ENCODE measurements at regions not wholly inside any gene's neighbourhood (a gene's known extent, or its start where the extent isn't known, plus 50 kb on each side); places are given as distances from the start of the nearest gene placed in this dataset.

DNA sequence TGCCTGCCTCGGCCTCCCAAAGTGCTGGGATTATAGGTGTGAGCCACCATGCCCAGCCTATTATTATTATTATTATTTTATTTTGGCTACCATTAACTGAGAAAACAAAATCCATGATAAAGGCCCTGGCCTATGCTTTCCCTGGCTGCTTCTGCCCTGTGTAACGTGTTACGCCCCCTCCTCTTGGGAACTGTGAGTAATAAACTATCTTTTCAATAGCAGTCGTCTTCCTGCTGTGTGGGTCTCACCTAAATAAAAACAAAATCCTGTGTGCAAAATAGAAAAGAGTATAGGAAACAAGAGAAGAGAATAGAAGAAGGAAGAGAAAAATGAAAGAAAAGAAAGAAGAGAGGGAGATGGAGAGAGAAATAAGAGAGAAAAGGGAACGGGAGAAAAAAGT lies 237.0 kb downstream of the MIAT start:
- DNase-seq, result no peak

DNA sequence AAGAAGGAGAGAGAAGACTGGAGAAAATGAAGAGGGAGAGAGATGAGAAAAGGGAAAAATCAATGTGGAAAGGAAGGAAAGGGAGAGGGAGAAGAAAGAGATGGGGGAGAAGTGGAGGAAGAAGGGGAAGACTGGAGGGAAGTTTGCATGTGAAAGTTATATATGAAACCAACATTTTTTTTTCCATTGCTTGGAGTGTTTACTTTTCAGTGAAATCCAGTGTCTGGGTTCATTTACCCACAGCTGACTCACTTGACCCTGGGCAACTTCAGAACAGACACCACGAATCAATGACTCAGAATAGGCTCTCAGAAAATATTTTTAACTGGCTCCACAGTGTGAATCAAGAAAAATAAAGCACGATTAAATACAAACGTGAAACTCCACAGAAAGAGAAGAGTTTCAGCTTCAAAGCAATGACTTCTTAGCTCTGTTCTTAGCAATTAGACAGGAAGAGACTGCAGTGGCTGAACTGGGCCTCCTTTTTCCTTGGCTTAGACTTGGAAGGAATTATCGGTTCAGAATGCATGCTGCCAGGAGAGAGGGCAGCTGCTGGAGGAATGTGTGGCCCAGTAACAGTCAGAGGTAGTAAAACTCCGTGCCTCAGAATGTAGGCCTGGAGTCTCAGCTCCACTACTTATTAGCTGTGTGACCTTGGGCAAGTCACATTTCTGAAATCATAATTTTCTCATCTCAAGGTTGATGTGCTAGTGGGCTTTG lies 237.5 kb downstream of the MIAT start:
- DNase-seq, result no peak

DNA sequence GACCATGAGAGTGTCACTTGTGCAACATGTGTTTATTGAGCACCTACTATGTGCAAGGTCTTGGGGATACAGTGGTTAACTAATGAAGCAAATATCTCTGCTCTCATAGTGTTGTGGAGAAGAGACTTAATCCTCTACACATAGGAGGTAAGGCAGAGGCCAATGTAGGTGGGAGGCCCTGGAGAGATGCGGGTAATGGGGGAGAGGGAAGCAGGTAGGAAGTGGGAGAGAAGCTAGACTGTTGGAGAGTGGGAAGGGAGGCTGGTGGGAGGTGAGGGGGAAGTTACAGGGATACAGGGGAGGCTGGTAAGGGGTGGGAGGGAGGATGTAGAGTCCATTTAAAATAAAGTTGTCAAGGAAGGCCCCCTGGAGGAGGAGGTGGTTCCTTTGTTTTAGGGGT lies 240.0 kb downstream of the MIAT start:
- DNase-seq, result no peak

DNA sequence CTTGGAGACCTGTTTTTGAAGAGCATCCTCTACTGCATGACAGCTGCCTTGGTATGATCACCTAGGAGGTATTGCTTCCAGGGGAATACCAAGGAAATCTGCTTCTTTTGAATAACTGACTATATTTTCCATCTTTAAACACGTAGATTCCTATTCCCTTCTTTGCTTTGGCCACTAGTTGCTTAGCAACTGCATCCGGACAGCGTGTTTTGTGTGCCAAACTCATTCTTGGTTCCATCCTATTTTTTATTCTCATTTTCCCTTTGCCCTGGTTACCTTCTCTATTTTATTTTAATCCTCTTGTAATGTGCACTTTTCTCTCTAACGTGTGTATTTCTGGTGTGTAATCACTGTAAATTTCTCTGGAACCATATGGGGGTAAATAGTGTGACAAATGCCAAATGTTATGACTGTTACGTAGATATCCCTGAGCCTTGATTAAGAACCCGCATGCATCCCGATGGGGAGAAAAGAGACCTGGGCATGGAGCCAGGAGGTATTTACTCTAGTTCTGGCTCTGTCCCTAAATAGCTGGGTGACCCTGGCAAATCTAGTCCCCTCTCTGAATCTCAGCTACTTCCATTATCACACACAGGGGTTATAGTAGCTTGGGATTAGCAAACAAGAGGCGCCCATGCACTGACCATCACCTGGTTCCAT lies 241.7 kb downstream of the MIAT start:
- no peak for DNase-seq

DNA sequence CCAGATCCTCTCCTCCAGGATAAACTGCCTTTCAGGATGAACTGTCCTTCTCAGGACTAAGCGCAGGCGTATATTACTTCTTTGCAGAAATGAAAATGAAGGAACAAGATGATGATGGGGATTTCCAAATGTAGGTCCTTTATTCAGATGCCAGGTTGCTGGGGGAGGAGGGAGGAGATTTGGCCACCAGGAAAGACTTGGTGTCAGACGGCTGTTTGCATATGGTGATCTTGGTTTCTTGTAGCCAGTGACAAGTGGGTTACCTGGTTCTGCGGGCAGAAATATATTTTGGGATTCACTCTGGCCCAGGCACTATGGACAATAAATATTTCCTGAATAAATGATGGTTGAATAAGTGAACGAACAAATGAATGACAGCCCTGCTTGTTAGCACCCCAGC lies 243.4 kb downstream of the MIAT start:
- DNase-seq, result no peak

DNA sequence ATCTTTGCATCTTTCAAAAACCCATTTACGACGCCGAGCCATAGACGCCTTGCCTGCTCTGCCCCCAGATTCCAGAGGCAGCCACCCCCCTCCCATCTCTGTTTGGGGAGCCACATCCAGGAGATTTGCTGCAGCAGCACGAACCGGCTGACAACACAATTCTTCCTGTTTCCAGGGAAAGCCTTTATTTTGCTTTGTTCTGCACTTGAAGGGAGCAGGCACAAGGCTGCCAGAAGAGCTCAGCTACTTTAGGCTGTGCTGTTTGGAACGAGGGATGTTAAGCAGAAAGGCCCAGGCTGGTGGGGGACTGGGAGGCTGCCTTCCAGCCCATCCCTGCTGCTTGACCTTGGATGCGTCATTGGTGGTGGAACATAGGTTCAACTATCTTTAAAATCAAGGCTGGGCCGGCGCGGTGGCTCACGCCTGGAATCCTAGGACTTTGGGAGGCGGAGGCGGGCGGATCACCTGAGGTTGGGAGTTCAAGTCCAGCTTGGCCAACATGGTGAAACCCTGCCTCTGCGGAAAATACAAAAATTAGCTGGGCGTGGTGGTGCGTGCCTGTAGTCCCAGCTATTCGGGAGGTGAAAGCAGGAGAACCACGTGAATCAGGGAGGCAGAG lies 243.9 kb downstream of the MIAT start:
- DNase-seq, result no peak

DNA sequence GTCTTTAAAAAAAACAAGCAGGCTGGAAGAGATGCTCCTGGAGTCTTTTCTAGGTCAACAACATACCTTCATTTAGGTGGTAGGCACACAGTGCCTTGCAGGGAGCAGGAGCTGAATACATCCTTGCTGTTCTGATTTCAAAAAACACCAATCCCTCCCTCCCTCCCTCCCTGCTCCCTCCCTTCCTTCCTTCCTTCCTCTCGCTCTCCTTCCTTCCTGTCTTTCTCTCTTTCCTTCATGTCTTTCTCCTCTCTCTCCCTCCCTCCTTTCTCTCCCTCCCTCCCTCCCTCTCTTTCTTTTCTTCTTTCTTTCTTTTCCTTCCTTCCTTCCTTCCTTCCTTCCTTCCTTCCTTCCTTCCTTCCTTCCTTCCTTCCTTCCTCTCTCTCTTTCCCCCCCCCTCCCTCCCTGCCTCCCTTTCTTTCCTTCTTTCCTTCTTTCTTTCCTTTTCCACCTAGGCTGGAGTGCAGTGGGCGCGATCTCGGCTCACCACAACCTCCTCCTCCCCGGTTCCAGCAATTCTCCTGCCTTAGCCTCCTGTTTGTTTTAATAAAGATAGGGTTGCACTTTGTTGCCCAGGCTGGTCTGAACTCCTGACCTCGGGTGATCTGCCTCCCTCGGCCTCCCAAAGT lies 245.1 kb downstream of the MIAT start:
- no peak for DNase-seq

DNA sequence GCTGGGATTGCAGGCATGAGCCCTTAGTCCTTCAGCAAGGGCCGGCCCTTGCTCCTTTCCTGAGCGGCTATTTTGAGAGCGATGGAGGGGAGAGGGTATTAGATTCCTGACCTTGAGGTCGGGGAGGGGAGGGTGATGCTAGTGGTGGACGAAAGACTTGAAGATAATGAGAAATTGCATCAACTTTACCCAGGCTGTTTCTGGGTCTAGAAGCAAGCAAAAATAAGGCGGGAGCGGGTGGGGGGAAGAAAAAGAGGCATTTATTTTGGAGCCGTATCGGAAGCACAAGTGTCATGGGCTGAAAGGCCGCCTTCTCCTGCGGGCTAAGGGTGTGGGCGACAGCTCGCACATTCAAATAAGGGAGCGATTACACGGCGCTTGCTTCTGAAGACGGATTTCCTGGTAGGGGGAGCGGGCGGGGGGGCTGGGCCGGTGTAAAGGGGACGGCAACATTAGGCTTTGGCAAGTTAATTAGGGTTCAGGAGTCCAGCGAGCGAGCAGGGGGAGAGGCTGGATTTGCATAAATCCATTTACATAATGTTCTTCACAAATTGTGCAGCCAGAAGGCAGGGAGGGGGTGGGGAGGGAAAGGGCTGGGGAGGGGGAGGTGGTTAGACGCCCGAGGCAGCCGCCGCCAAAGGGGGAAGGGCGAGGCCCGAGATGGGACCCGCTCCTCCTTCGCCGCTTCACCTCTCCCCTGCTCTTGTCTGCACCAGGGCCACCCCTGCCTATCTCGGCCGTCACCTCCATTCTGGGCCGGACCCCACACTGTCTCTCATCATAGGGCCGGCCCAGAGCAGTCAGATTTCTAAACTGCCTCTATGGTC lies 245.9 kb downstream of the MIAT start:
- DNase-seq, result no peak

DNA sequence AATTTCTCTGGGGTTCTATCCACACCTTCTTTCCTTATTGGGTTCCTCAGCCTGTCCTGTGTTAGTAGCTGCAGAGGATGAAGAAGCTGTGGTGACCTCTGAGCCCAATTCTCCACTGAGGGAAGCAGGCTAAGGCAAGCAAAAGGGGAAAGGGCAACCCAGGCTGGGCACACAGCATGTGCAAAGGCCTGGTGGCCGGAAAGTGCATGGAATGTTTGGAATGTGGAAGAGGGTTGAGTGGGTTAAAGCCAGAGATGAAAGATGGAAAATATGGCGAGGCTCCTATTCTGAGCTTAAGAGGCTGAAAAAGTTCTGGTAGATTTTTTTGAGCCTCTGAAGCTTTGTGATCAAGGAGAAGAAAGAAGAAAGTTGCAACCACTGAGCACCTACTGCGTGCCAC lies 247.1 kb downstream of the MIAT start:
- DNase-seq, result no peak

DNA sequence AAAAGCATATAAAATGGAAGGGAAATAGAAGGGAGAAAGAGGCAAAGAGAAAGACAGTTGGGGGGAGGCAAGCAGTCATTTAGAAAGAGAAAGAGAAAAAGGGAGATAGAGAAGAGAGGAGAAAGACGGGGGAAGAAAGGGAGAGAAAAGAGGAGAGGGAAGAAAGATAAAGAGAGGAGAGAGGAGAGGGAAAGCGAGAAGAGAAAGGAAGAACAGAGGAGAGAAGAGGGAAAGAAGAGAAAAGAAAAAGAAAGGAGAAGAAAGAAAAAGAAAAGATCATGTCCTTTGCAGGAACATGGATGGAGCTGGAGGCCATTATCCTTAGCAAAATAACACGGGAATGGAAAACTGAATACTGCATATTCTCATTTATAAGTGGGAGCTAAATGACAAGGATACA lies 247.7 kb downstream of the MIAT start:
- no peak for DNase-seq

DNA sequence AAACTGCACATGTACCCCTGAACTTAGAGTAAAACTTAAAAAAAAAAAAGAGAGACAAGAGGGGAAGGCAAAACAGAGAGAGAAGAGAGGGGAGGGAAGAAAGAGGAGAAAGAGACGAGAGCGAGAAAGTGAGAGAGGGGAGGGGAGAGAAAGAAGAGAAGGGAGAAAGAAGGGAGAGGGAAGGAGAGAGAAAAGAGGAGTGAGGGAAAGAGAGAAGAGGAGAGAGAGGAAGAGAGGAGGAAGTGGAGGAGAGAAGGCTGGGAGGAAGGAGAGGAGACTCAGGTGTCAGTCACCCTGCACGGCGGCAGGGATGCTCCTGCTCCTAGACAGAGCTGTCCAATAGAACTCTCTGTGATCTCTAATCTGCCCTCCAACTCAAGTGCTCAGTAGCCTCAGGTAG lies 248.3 kb downstream of the MIAT start:
- no peak for DNase-seq

DNA sequence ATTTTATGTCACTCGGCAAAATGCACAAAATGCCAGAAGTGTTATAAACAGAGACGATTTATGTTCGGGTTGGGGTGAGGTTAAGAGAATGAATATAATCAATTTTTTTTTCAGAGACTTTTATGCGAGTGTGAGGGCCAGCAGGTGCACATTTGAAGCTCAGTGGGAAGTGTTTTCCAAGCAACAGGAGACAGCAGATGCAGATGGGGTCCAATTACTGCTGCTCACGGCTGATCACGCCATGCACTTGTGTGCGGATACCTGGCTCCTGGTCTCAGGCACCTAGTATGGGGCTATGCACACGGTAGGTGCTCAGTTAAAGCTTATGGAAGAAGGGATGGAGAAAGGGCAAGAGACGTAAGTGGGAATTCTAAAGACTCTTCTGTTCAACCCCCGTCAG lies 249.1 kb downstream of the MIAT start:
- no peak for DNase-seq

DNA sequence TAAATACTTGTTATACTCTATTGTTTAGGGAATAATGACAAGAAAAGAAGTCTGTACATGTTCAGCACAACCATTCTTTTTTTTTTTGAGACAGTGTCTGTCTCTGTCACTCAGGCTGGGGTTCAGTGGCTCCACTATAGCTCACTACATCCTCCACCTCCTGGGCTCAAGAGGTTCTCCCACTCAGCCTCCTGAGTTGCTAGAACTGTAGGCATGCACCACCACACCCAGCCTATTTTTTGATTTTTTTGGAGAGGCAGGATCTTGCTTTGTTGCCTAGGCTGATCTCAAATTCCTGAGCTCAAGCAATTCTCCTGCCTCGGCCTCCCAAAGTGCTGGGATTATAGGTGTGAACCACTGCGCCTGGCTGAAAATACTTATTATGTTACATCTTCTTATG lies 250.0 kb downstream of the MIAT start:
- DNase-seq, result no peak

DNA sequence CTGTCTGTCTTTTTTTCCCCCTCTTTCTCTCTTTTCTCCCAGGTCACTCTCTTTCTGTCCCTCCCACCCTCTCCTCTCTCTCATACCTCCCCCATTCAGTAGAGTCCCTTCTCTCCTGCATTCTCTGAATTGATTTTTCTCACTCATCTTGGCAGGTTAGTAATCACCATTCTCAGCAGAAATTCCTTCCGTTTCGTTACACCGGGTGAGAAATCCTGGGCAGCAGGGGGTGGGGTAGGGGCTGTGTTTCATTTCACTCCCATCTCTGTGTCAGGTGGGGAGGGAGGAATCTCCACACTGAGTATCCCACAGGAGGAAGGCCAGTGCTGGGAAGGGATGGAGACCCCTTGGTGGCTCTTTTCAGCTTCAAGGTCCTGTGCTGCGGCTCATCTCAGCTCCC lies 253.5 kb downstream of the MIAT start:
- no peak for DNase-seq

DNA sequence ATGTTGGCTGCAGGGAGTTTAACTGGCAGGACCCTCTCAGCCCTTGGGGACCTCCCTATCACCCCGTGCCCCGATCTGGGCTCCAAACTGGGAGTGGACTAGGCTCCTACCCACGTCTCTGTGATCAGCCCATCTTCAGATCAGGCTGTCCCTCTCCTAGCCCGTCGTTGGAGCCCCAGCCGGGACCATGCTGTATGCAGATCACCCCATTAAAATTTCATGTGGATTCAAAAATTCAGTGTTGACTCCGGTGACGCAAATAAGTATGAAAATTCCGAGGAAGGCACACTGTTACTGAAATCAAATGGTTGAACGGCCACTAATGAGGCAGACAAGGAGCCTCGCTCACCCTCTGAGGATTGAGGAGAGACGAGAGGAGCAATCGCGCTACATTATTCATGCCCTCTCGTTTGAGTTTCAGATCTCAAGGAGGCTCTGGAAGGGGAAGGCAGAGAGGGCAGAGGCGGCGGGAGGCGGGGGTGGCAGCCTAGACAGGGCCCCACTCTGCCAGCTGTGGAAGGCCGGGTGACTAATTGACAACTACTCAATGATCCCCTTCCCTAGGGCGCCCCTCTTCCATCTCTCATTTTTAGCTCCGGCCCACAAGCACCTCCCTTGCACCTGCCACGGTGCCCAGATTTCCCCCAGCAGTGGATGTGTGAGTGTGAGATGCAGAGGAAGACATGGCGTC lies 255.4 kb downstream of the MIAT start:
- no peak for DNase-seq

DNA sequence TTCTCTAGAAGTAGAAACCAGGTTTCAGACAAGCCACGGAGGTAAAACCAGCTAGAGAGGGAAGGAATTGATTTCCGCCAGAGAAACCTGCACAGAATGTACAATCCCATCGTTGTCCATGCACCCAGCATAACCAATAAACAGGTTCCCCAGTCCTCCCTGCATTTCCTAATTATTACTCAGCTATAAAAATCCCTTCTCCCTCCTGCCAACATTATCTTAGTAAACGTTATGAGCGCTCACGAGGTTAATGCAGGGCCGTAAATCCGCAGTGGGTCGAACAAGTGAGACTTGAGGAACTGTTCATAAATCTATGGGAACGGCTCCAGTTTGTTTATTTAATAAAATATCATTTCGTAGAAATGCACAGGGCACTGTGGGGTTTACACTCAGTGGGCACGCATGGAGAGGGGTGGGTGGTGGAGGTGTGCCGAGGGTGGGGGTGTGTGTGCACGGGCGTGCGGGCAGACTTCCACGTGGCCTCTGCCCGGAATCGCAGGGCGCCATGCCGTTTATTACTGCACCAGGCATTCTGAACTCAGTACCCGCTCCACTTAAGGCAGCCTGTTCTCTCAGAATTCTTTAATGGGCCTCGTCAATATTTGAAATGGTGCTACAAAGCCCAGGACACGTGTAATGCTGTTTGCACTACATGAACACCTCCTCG lies 257.3 kb downstream of the MIAT start:
- no peak for DNase-seq

DNA sequence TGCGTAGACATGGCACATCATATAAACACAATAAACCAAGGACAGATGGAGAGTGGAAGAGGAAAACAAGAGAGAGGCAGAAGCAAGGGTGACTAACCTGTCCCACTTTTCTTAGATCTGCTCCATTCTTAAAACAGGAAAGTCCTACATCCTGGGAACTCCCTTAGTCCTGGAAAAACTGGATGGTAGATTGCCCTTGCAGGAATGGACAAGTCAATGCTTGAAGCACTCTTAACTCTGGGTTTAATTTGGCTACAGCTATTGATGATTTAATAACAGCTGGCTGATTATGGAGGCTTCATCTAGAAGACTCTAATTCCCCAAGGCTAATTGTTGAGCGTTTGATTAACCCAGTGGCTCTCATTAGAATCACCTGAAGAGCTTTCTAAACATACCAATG lies 258.8 kb downstream of the MIAT start:
- DNase-seq, result no peak

DNA sequence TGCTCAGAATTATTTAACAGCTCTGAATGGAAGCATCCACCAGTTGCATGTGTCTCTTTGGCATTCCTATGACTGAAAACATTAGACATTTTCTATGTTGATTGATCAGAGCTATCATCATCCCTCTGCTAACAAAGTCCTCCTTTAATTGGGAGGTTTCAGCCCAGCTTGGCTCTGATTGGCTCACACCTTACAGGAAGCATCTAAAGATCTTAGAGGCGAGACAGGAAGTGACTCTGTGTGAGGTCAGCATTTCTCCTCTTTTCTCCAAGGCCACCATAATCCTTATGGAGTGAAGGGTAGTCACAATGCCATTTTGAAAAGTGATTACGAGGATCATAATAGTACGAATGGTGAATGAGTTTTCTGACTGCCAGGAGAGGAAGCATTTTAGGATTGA lies 260.8 kb downstream of the MIAT start:
- no peak for DNase-seq

DNA sequence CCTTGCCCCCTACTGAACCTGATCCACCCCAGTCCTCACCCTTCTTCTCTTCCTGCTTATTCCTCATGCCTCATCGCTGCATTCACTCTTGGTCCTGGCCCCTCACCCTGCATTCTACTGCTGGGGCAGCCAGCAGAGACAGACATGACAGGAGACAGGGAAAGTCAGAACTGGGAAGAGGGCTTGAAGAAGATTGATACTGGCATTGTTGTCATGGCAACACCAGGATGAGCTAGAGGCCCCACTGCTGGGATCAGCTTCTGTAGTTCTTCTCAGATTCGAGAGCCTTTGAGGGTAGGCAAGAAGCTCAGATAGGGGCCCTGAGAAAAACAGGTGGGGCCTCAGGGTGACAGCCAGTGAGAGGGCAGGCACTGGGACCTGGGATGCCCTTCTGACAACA lies 264.3 kb downstream of the MIAT start:
- no peak for DNase-seq

DNA sequence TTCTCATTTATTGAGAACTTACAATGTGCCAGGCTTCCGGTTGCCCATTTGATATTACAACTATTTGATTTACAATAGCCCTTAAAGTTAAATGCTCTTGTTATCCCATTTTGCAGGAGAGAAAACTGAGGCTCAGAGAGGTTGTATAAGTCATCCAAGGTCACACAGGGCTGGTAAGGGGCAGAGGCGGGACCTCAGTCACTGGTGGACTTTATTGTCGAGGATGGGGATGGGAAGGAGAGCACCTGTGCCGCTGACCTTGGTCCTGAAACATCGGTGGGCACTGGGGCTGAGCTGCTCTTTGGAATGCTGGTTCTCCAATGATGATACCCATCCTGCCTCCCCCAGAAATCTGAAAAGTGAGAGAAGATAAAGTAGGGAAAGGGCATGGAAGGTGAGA lies 265.4 kb downstream of the MIAT start:
- no peak for DNase-seq

DNA sequence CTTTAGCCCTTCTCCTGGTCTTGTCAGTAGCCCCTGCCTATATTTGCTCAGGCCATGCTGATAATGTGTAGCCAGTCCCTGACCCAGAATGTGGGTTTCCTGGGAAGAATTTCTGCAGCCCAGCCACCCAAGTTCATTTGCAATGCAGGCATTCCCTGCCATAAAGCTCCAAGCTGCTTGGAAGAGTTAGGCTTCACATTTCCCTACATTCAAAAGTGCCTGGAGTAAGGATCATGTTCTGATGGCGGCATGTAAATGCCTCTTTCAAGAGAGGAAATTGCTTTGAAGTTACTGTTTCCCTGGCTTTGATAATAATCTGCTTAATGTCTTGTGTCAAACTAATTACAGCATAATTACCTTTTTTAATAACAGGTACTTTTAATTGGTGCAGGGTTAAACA lies 266.1 kb downstream of the MIAT start:
- DNase-seq, result no peak

DNA sequence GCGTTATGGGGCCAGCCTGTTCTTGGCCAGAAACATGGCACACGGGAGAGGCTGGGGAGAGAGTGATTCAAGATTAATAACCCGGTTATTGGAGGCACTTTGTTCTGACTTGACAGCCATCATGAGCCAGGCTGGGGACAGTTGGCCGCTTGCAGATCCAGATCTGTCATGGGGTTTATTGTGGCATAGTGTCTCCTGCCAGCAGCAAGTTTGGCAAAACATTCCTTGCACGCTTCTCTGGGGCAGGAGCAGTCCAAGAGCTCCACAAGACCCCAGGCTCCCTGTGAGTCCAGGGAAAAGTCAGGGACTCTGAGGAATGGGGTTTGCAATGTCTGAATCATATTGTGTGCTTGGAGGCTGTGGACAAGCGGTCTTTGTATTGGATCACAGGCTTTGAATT lies 270.4 kb downstream of the MIAT start:
- no peak for DNase-seq

Measured in T-helper 2 cell (primary cell).